ENCODE measurements at regions not wholly inside any gene's neighbourhood (a gene's known extent, or its start where the extent isn't known, plus 50 kb on each side); places are given as distances from the start of the nearest gene placed in this dataset.

DNA sequence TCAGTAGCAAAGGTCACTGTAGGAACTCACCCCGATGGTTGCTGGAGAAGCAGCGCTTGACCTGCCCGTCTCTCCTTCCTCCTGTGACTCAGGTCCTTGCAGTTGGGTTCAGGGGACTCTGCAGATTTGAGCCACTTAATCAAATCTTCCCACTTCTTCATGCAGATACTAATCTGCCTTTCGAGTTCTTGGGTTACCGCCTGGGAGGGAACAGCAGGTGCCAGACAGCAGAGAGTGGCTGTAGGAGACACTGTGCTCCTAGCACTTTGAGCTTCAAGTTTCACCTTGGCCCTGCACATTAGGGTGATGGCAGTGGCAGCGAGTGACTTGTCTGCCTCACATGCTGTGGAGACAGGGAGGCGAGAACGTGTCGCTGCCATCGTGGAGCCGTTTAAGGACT lies 478.3 kb downstream of the PSAT1 start:
- Mint-ChIP-seq H3K27ac (no peak overlapping the region), H3K36me3 (ENCODE audit: low read depth) (no peaks in the 10 kb centered on the region), H3K27me3 (no peaks in the 10 kb centered on the region), H3K4me3 (no peak overlapping the region), H3K4me1 (peaks cover 24% of the 10 kb centered on the region), H3K9me3 (no peaks in the 10 kb centered on the region)
- ATAC-seq (ENCODE audit: low read depth) = no peak
- intact Hi-C loops (cut with micrococcal nuclease) = no loop called here
- TF ChIP-seq, protein P1, sequence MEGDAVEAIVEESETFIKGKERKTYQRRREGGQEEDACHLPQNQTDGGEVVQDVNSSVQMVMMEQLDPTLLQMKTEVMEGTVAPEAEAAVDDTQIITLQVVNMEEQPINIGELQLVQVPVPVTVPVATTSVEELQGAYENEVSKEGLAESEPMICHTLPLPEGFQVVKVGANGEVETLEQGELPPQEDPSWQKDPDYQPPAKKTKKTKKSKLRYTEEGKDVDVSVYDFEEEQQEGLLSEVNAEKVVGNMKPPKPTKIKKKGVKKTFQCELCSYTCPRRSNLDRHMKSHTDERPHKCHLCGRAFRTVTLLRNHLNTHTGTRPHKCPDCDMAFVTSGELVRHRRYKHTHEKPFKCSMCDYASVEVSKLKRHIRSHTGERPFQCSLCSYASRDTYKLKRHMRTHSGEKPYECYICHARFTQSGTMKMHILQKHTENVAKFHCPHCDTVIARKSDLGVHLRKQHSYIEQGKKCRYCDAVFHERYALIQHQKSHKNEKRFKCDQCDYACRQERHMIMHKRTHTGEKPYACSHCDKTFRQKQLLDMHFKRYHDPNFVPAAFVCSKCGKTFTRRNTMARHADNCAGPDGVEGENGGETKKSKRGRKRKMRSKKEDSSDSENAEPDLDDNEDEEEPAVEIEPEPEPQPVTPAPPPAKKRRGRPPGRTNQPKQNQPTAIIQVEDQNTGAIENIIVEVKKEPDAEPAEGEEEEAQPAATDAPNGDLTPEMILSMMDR (IDR thresholded peaks at IDR 0.05) = no peak
- no peak for DNase-seq
- ChIA-PET CTCF (no interaction called here), POLR2A (no interaction called here)

GRCh38 chr9:78775696-78776295 lies 478.9 kb downstream of the PSAT1 start:
- no peak for DNase-seq
- intact Hi-C loops (cut with micrococcal nuclease) = no loop called here
- no peak overlapping the region for H3K27ac Mint-ChIP-seq
- CTCF ChIA-PET = no interaction called here
- TF ChIP-seq, protein P1 (IDR thresholded peaks at IDR 0.05) = no peak
- peak overlapping the region; percentile 53 for H3K4me3 Mint-ChIP-seq
- H3K4me1 Mint-ChIP-seq = peaks cover 24% of the 10 kb centered on the region
- ATAC-seq (ENCODE audit: low read depth) = no peak
- POLR2A ChIA-PET = no interaction called here
- no peaks in the 10 kb centered on the region for H3K9me3 Mint-ChIP-seq
- no peaks in the 10 kb centered on the region for H3K27me3 Mint-ChIP-seq
- no peaks in the 10 kb centered on the region for H3K36me3 Mint-ChIP-seq (ENCODE audit: low read depth)

- intact Hi-C loops (cut with micrococcal nuclease) = no loop called here
- Mint-ChIP-seq H3K27me3 (no peaks in the 10 kb centered on the region), H3K27ac (no peak overlapping the region), H3K9me3 (no peaks in the 10 kb centered on the region), H3K4me1 (peaks cover 24% of the 10 kb centered on the region), H3K36me3 (ENCODE audit: low read depth) (no peaks in the 10 kb centered on the region), H3K4me3 (no peak overlapping the region)
- ChIA-PET POLR2A (no interaction called here), CTCF (no interaction called here)
- ATAC-seq (ENCODE audit: low read depth) (no peak), DNase-seq (no peak)
- TF ChIP-seq, protein P1 (IDR thresholded peaks at IDR 0.05) = no peak
Observed at GRCh38 chr9:78777747-78778146, 480.8 kb downstream of the PSAT1 start.

- intact Hi-C loops (cut with micrococcal nuclease) = no loop called here
- POLR2A ChIA-PET = no interaction called here
- DNase-seq (no peak), ATAC-seq (ENCODE audit: low read depth) (no peak)
- Mint-ChIP-seq H3K4me1 (peaks cover 24% of the 10 kb centered on the region), H3K27ac (no peak overlapping the region), H3K4me3 (no peak overlapping the region), H3K9me3 (no peaks in the 10 kb centered on the region), H3K27me3 (no peaks in the 10 kb centered on the region), H3K36me3 (ENCODE audit: low read depth) (no peaks in the 10 kb centered on the region)
- TF ChIP-seq, protein P1 (IDR thresholded peaks at IDR 0.05) = no peak
- CTCF ChIA-PET = no interaction called here
Observed at GRCh38 chr9:78778318-78778717, 481.4 kb downstream of the PSAT1 start.

DNA sequence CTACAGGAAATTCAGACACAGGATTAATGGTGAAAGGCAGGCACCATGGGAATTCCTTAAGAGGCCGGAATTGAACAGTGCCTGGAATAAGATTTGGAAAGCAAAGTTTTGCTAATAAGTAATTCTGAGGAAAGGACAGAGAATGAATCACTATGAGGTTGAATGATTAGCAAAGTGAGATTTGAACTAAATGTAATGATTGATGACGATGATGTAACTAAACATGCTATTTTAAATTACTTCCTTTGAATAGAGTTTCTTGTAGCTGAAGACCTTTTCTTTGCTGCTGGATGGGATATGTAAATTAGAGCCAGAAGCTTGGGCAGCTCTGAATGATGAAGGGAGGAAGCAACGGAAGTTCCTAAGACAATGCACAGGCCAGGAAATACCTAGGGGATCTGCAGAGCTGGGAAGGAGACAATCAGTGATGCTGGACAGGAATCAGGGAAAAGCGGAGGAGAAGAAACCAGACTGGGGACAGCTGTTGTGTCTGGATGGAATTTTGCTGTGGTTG lies 482.0 kb downstream of the PSAT1 start:
- TF ChIP-seq, protein P1 (IDR thresholded peaks at IDR 0.05) = no peak
- intact Hi-C loops (cut with micrococcal nuclease) = no loop called here
- ChIA-PET POLR2A (no interaction called here), CTCF (no interaction called here)
- Mint-ChIP-seq H3K9me3 (no peaks in the 10 kb centered on the region), H3K27me3 (no peaks in the 10 kb centered on the region), H3K27ac (no peak overlapping the region), H3K36me3 (ENCODE audit: low read depth) (no peaks in the 10 kb centered on the region), H3K4me1 (peaks cover 24% of the 10 kb centered on the region), H3K4me3 (no peak overlapping the region)
- no peak for DNase-seq
- ATAC-seq (ENCODE audit: low read depth) = no peak
